Panc1 (cell line): ENCODE measurements at regions not wholly inside any gene's neighbourhood (a gene's known extent, or its start where the extent isn't known, plus 50 kb on each side); places are given as distances from the start of the nearest gene placed in this dataset.
A peak's percentile ranks its signal among the peaks of the same experiment; 100 is the strongest.

Experiments
- ATAC-seq: fragments of 200-7000 bp; cut with Tn5 transposase; 2 replicates; pipeline ENCODE4 v1.9.1; 2020; ENCODE audit warnings: mild to moderate bottlenecking, moderate library complexity
- BruUV-seq: library from RNA; stranded (reverse); fragments of 400-500 nt; replicated peaks from 2 replicates; lab custom pipeline; 2021; lab: Mats Ljungman, UMichigan
- CTCF ChIA-PET: fragments of 300-600 bp; sonication (Branson Sonifier 250); formaldehyde crosslinking; loops from one replicate; lab custom pipeline; 2022; ENCODE audit warnings: antibody characterized with exemption; lab: Charles Lee
- POLR2A ChIA-PET: fragments of 300-600 bp; sonication (Branson Sonifier 250); formaldehyde crosslinking; loops from one replicate; lab custom pipeline; 2022; ENCODE audit warnings: antibody characterized with exemption; lab: Charles Lee
- DNase-seq: peaks from one replicate; pipeline ENCODE4 v3.0.0-alpha.2; 2010; ENCODE audit warnings: low read depth, low spot score
- H3K27ac ChIP-seq: 2 replicates; pipeline ENCODE4 v1.5.1; 2011; ENCODE audit warnings: mild to moderate bottlenecking, low read length, inconsistent platforms
- H3K27me3 ChIP-seq: fragments of 200-500 bp; sonication (Bioruptor generic); 2 replicates; pipeline ENCODE4 v1.6.0; 2014; ENCODE audit warnings: low read length, inconsistent platforms; ENCODE audit not compliant: control insufficient read depth, insufficient read depth
- H3K36me3 ChIP-seq: fragments of 200-500 bp; sonication (Bioruptor generic); 2 replicates; pipeline ENCODE4 v1.5.1; 2014; ENCODE audit warnings: inconsistent platforms, mild to moderate bottlenecking, low read length, moderate library complexity; ENCODE audit not compliant: control insufficient read depth, insufficient read depth
- H3K4me1 ChIP-seq: 2 replicates; pipeline ENCODE4 v1.5.1; 2011; ENCODE audit warnings: inconsistent platforms, mild to moderate bottlenecking, low read length, moderate library complexity; ENCODE audit not compliant: control insufficient read depth, insufficient read depth
- H3K4me3 ChIP-seq, 2 experiments: 2 replicates each; pipeline ENCODE4 v1.5.1; 2011 to 2012; ENCODE audit warnings: low read depth in 2 of 2, low read length in 2 of 2, mild to moderate bottlenecking in 2 of 2, inconsistent platforms in 1 of 2, moderate library complexity in 1 of 2
- H3K9me3 ChIP-seq: fragments of 200-500 bp; sonication (Bioruptor generic); 2 replicates; pipeline ENCODE4 v1.5.1; 2014; ENCODE audit warnings: low read depth, mild to moderate bottlenecking, inconsistent platforms, low read length, moderate library complexity; ENCODE audit not compliant: control insufficient read depth, insufficient read depth
- POLR2AphosphoS5 ChIP-seq: IDR thresholded peaks from 2 replicates; pipeline ENCODE4 v1.6.1; 2012; ENCODE audit warnings: mild to moderate bottlenecking, low read depth, low read length, moderate library complexity
- SIN3A ChIP-seq: IDR thresholded peaks from 2 replicates; pipeline ENCODE4 v1.6.1; 2012; ENCODE audit warnings: low read depth, mild to moderate bottlenecking, low read length, moderate library complexity, borderline replicate concordance; ENCODE audit not compliant: insufficient read depth
- TCF7L2 ChIP-seq: IDR thresholded peaks from 2 replicates; pipeline ENCODE4 v1.6.1; 2011; ENCODE audit warnings: mild to moderate bottlenecking, low read depth, low read length, inconsistent platforms
- in situ Hi-C: cut with HindIII; loops from 2 replicates; pipeline ENCODE4 v1.10.0; 2016; ENCODE audit warnings: low sequenced_read_pairs, low pct_unique_long_range_greater_than_20kb
- intact Hi-C: fragments of 100-400 bp; cut with micrococcal nuclease; formaldehyde crosslinking; loops from one replicate; pipeline ENCODE4 v1.10.0; 2022; ENCODE audit not compliant: unreplicated experiment
- TF ChIP-seq, protein P1 (sequence below): fragments of 450-650 bp; IDR thresholded peaks from 2 replicates; pipeline ENCODE4 v1.5.1; 2017; ENCODE audit warnings: mild to moderate bottlenecking
- TF ChIP-seq, protein P2 (sequence below), 2 experiments: IDR thresholded peaks; 2 replicates each; pipeline ENCODE4 v1.6.1; 2011 to 2012; ENCODE audit warnings: low read depth in 2 of 2, control low read depth in 1 of 2, low read length in 1 of 2, mild to moderate bottlenecking in 1 of 2, moderate library complexity in 1 of 2; ENCODE audit not compliant: insufficient read depth in 1 of 2

DNA sequence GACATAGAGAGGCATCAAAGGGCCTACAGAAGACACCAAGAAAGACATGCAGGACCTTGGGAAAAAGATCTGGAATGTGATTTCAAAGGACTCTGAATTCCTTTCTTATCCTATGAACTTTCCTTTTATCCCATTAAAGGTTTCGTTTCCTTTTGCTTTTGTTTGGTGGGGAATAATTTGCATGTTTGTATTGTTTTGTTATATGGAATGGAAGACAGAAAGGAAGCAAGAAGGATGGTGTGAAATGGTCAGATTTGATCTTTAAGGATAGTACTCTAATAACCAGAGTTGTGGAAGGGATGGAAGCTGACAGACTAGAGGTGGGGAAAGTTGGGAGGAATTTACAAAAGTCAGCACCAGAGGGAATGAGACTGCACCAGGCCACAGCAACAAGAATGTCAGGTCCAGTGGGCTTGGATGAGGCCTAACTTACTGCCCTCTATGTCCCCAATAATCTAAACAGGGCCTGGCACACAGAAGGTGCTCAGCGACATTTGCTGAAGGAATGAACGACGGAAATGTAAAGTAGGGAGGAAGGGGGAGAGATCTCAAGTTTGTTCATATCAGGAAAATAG, 173.7 kb downstream of the FOXA2 start:
- Histone ChIP-seq H3K36me3 (no peaks in the 10 kb centered on the region), H3K9me3 (peaks cover 3% of the 10 kb centered on the region; the same call in 1 of the 2 replicates), H3K27ac (peak overlapping the region; percentile 51; the same call in 1 of the 2 replicates), H3K4me3 (no peak overlapping the region), H3K4me1 (peaks cover 7% of the 10 kb centered on the region), H3K27me3 (no peaks in the 10 kb centered on the region)
- ATAC-seq: no peak
- in situ Hi-C loops: no loop called here
- ChIA-PET CTCF (no interaction called here), POLR2A (no interaction called here)
- no TSS peak for BruUV-seq
- no peak for DNase-seq
- intact Hi-C loops: no loop called here
- TF ChIP-seq, protein P1, sequence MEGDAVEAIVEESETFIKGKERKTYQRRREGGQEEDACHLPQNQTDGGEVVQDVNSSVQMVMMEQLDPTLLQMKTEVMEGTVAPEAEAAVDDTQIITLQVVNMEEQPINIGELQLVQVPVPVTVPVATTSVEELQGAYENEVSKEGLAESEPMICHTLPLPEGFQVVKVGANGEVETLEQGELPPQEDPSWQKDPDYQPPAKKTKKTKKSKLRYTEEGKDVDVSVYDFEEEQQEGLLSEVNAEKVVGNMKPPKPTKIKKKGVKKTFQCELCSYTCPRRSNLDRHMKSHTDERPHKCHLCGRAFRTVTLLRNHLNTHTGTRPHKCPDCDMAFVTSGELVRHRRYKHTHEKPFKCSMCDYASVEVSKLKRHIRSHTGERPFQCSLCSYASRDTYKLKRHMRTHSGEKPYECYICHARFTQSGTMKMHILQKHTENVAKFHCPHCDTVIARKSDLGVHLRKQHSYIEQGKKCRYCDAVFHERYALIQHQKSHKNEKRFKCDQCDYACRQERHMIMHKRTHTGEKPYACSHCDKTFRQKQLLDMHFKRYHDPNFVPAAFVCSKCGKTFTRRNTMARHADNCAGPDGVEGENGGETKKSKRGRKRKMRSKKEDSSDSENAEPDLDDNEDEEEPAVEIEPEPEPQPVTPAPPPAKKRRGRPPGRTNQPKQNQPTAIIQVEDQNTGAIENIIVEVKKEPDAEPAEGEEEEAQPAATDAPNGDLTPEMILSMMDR: no peak
- no peak for TF ChIP-seq TCF7L2
- no peak for TF ChIP-seq POLR2AphosphoS5
- TF ChIP-seq SIN3A: no peak
- TF ChIP-seq, protein P2, sequence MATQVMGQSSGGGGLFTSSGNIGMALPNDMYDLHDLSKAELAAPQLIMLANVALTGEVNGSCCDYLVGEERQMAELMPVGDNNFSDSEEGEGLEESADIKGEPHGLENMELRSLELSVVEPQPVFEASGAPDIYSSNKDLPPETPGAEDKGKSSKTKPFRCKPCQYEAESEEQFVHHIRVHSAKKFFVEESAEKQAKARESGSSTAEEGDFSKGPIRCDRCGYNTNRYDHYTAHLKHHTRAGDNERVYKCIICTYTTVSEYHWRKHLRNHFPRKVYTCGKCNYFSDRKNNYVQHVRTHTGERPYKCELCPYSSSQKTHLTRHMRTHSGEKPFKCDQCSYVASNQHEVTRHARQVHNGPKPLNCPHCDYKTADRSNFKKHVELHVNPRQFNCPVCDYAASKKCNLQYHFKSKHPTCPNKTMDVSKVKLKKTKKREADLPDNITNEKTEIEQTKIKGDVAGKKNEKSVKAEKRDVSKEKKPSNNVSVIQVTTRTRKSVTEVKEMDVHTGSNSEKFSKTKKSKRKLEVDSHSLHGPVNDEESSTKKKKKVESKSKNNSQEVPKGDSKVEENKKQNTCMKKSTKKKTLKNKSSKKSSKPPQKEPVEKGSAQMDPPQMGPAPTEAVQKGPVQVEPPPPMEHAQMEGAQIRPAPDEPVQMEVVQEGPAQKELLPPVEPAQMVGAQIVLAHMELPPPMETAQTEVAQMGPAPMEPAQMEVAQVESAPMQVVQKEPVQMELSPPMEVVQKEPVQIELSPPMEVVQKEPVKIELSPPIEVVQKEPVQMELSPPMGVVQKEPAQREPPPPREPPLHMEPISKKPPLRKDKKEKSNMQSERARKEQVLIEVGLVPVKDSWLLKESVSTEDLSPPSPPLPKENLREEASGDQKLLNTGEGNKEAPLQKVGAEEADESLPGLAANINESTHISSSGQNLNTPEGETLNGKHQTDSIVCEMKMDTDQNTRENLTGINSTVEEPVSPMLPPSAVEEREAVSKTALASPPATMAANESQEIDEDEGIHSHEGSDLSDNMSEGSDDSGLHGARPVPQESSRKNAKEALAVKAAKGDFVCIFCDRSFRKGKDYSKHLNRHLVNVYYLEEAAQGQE (IDR thresholded peaks at IDR 0.05; ENCODE audit: insufficient read depth in 1 of 2, low read depth in 2 of 2, low read length in 1 of 2): no peak

DNA sequence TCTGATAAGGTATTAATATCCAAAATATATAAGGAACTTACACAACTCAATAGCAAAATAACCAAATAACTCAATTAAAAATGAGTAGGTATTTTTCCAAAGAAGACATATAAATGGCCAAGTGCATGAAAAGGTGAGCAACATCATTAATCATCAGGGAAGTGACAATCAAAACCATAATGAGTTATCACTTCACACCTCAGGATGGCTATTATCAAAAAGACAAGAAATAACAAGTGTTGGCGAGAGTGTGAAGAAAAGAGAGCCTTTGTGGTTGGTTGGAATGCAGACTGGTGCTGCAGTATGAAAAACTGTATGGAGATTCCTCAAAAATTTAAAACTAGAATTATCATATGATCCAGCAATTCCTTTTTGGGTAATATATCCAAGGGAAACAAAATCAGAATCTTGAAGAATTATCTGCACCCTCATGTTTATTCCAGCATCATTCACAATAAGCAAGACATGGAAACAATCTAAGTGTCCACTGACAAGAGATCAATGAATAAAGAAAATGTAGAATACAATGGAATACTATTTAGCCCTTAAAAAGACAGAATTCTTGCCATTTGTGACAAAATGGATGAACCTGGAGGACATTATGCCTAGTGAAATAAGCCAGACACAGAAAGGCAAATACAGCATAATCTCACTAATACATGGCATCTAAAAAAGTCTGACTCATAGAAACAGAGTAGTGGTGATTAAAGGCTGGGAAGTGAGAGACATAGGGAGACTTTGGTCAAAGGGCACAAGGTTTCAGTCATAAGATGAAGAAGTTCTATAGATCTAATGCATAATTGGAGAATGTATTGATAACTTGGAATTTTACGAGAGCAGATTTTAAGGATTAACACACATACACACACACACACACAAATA, 175.6 kb downstream of the FOXA2 start:
- in situ Hi-C loops (no loop called here), intact Hi-C loops (no loop called here)
- no peak for DNase-seq
- ChIA-PET POLR2A (no interaction called here), CTCF (no interaction called here)
- Histone ChIP-seq H3K4me3 (no peak overlapping the region), H3K9me3 (peaks cover 3% of the 10 kb centered on the region; the same call in 1 of the 2 replicates), H3K27ac (no peak overlapping the region), H3K36me3 (no peaks in the 10 kb centered on the region), H3K27me3 (no peaks in the 10 kb centered on the region), H3K4me1 (peaks cover 22% of the 10 kb centered on the region)
- BruUV-seq: no TSS peak
- TF ChIP-seq SIN3A (no peak), POLR2AphosphoS5 (no peak), TCF7L2 (no peak)
- TF ChIP-seq, protein P1: no peak
- TF ChIP-seq, protein P2 (IDR thresholded peaks at IDR 0.05; ENCODE audit: insufficient read depth in 1 of 2, low read depth in 2 of 2, low read length in 1 of 2): no peak
- no peak for ATAC-seq
